Adipocyte (in vitro differentiated cells): ENCODE measurements at regions not wholly inside any gene's neighbourhood (a gene's known extent, or its start where the extent isn't known, plus 50 kb on each side); places are given as distances from the start of the nearest gene placed in this dataset.

Experiments
- DNase-seq: peaks from one replicate; pipeline ENCODE4 v3.0.0-alpha.2; 2015; ENCODE audit warnings: low read depth
- H3K27me3 ChIP-seq: replicated peaks from 2 replicates; pipeline ENCODE4 v1.7.0; 2013; ENCODE audit warnings: mild to moderate bottlenecking, low read length, moderate library complexity; ENCODE audit not compliant: control insufficient read depth, insufficient read depth
- H3K36me3 ChIP-seq: 2 replicates; pipeline ENCODE4 v1.7.0; 2013; ENCODE audit warnings: low read length, mild to moderate bottlenecking, moderate library complexity; ENCODE audit not compliant: control insufficient read depth, insufficient read depth, severe bottlenecking
- H3K4me1 ChIP-seq: 2 replicates; pipeline ENCODE4 v1.7.0; 2013; ENCODE audit warnings: mild to moderate bottlenecking, low read length, moderate library complexity; ENCODE audit not compliant: control insufficient read depth, insufficient read depth
- H3K4me3 ChIP-seq: 2 replicates; pipeline ENCODE4 v1.7.0; 2013; ENCODE audit warnings: mild to moderate bottlenecking, low read length, moderate library complexity
- H3K9ac ChIP-seq: 2 replicates; pipeline ENCODE4 v1.7.0; 2013; ENCODE audit warnings: mild to moderate bottlenecking, low read length, moderate library complexity
- H3K9me3 ChIP-seq: 2 replicates; pipeline ENCODE4 v1.7.0; 2013; ENCODE audit warnings: mild to moderate bottlenecking, low read length, moderate library complexity; ENCODE audit not compliant: control insufficient read depth

- H3K9me3 ChIP-seq: no peaks in the 10 kb centered on the region
- H3K4me1 ChIP-seq: no peaks in the 10 kb centered on the region
- no peak overlapping the region for H3K9ac ChIP-seq
- no peaks in the 10 kb centered on the region for H3K36me3 ChIP-seq
- peaks cover 19% of the 10 kb centered on the region for H3K27me3 ChIP-seq
- no peak overlapping the region for H3K4me3 ChIP-seq
- no peak for DNase-seq
Observed at GRCh38 chr6:169970306-169970988, 219.0 kb downstream of the ERMARD start.

GRCh38 chr6:169969372-169970099 lies 218.1 kb downstream of the ERMARD start:
- H3K27me3 ChIP-seq: peaks cover 17% of the 10 kb centered on the region
- no peak overlapping the region for H3K9ac ChIP-seq
- no peak overlapping the region for H3K4me3 ChIP-seq
- no peaks in the 10 kb centered on the region for H3K36me3 ChIP-seq
- H3K9me3 ChIP-seq: no peaks in the 10 kb centered on the region
- no peaks in the 10 kb centered on the region for H3K4me1 ChIP-seq
- no peak for DNase-seq

DNA sequence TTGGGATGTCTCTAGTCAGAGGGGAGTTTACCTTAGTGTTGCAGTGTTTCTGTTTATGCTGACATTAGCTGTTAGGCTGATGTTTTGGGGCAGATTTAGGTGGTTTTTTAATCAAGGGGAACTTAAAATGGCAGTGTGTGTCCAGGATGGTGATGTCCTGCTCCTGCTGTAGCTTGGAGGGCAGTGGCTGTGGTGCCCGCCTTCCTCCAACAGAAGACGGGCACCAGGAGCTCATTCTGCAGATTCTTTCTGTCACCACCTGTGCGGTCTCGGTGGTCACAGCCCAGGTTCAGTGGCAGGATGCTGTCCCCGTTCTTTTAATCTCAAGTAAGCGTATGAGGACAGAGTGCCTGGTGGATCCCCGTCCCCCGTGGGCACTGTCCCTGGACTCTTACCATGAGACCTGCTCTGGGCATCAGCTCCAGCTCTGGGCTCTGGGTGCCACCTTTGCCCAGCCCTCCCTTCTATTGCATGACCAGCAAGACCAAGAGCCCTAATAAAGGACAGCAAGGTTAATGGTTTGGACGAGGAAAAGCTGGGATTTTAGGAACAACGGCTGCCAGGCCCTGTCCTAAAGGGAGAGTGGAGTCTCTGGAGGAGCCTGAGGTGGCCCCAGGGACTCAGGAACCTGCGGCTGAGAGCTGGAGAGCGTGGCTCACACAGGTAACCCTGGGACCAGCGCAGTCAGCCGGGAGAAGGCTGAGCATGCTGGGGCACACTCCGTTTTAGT lies 217.3 kb downstream of the ERMARD start:
- Histone ChIP-seq H3K36me3 (no peaks in the 10 kb centered on the region), H3K9me3 (no peaks in the 10 kb centered on the region), H3K27me3 (peaks cover 22% of the 10 kb centered on the region), H3K9ac (no peak overlapping the region), H3K4me3 (no peak overlapping the region), H3K4me1 (no peaks in the 10 kb centered on the region)
- no peak for DNase-seq

- no peak overlapping the region for H3K4me3 ChIP-seq
- no peaks in the 10 kb centered on the region for H3K36me3 ChIP-seq
- no peak overlapping the region for H3K9ac ChIP-seq
- no peak for DNase-seq
- H3K4me1 ChIP-seq: no peaks in the 10 kb centered on the region
- peaks cover 22% of the 10 kb centered on the region for H3K27me3 ChIP-seq
- no peaks in the 10 kb centered on the region for H3K9me3 ChIP-seq
Observed at GRCh38 chr6:169967687-169968086, 216.3 kb downstream of the ERMARD start.

GRCh38 chr6:169966312-169967181 lies 215.1 kb downstream of the ERMARD start:
- H3K27me3 ChIP-seq: peaks cover 16% of the 10 kb centered on the region
- H3K4me3 ChIP-seq: no peak overlapping the region
- no peak overlapping the region for H3K9ac ChIP-seq
- H3K4me1 ChIP-seq: no peaks in the 10 kb centered on the region
- DNase-seq: no peak
- no peaks in the 10 kb centered on the region for H3K9me3 ChIP-seq
- no peaks in the 10 kb centered on the region for H3K36me3 ChIP-seq

- H3K9ac ChIP-seq: no peak overlapping the region
- H3K36me3 ChIP-seq: no peaks in the 10 kb centered on the region
- no peaks in the 10 kb centered on the region for H3K4me1 ChIP-seq
- no peak overlapping the region for H3K4me3 ChIP-seq
- peaks cover 20% of the 10 kb centered on the region for H3K27me3 ChIP-seq
- no peaks in the 10 kb centered on the region for H3K9me3 ChIP-seq
- no peak for DNase-seq
Observed at GRCh38 chr6:169965657-169966311, 214.4 kb downstream of the ERMARD start.

GRCh38 chr6:169965239-169965638 lies 213.8 kb downstream of the ERMARD start:
- H3K4me1 ChIP-seq: no peaks in the 10 kb centered on the region
- peaks cover 17% of the 10 kb centered on the region for H3K27me3 ChIP-seq
- DNase-seq: no peak
- H3K9ac ChIP-seq: no peak overlapping the region
- no peak overlapping the region for H3K4me3 ChIP-seq
- H3K9me3 ChIP-seq: no peaks in the 10 kb centered on the region
- no peaks in the 10 kb centered on the region for H3K36me3 ChIP-seq

DNA sequence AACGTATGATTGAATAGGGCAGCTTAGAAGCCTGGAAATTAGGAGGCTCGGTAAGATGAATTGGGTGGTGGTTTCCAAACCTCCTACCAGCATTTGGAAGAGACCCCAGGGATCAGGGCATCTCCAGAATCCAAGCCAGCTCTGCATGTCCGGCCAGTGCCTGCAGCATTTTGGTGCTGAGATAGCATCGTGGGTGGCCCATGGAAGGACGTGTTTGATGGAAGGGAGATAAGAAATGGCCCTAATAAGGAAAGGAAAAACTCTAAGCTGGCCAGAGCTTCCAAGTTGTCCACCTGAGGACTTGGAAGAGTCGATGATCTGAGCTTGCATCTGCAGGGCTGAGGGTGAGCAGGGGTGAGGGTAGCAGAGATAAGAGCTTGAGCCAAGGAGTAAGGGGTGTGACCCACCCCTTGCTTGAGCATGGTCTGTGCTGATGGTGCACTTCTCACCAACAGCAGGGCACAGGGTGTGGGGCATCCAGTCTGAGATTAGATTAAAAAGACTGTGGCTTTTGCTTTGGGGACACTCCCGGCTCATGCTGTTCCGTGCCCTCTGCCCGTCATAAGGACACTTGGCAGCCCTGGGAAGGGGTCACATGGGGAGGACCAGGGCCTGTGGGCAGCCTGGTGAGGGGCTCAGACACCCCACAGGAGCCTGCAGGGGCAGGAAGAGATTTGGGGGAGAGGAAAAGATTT lies 213.2 kb downstream of the ERMARD start:
- H3K4me1 ChIP-seq: no peaks in the 10 kb centered on the region
- H3K9ac ChIP-seq: no peak overlapping the region
- no peak for DNase-seq
- no peaks in the 10 kb centered on the region for H3K9me3 ChIP-seq
- peaks cover 22% of the 10 kb centered on the region for H3K27me3 ChIP-seq
- H3K4me3 ChIP-seq: no peak overlapping the region
- no peaks in the 10 kb centered on the region for H3K36me3 ChIP-seq

- Histone ChIP-seq H3K4me1 (no peaks in the 10 kb centered on the region), H3K9me3 (no peaks in the 10 kb centered on the region), H3K4me3 (no peak overlapping the region), H3K27me3 (peaks cover 28% of the 10 kb centered on the region), H3K9ac (no peak overlapping the region), H3K36me3 (no peaks in the 10 kb centered on the region)
- no peak for DNase-seq
Observed at GRCh38 chr6:169963581-169964297, 212.3 kb downstream of the ERMARD start.
